ENCODE measurements at regions not wholly inside any gene's neighbourhood (a gene's known extent, or its start where the extent isn't known, plus 50 kb on each side); places are given as distances from the start of the nearest gene placed in this dataset.

DNA sequence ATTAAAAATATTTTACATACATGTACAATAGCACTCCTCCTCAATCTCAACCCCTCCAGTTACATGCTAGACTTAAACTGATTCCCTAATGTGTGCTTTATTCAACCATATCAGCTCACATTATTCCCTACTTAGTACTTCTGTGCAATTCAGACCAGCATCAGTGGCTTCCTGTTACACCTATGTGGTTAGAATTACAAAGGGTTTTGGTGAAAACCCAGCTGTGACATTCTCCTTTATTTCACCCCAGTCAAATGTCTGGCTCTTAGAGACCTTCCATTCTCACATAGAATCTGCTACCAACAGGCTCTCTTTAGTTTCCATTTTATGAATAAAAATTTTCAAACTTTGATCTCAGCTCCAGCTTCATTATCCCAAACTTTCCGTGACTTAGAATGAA lies 85.2 kb upstream of the SLC7A11 start:
- H3K18ac ChIP-seq (ENCODE audit: low read depth, low read length): no peak overlapping the region
- H4K8ac ChIP-seq (ENCODE audit: low read depth in 2 of 2, low read length in 2 of 2): no peak overlapping the region
- H3K27ac ChIP-seq (ENCODE audit: insufficient read depth, low read length): no peak overlapping the region
- no peaks in the 10 kb centered on the region for H3K79me1 ChIP-seq (ENCODE audit: low read depth in 1 of 2, low read length in 2 of 2)
- H2AK9ac ChIP-seq (replicated peaks; ENCODE audit: low read depth, low read length, poor library complexity): no peak overlapping the region
- H3K9me1 ChIP-seq (ENCODE audit: insufficient read depth, low read length): no peaks in the 10 kb centered on the region
- ATAC-seq (ENCODE audit: low read depth): no peak
- no peak overlapping the region for H2BK5ac ChIP-seq (ENCODE audit: low read depth, low read length, poor library complexity, severe bottlenecking)
- H3K9me3 ChIP-seq (ENCODE audit: control insufficient read depth, insufficient read depth, low read length): no peaks in the 10 kb centered on the region
- WGBS, 2 experiments (ENCODE audit: extremely low coverage in 2 of 2, insufficient read length in 1 of 2): no CpG with 5 or more reads among the region's 1 CpG
- no peak overlapping the region for H4K91ac ChIP-seq (ENCODE audit: insufficient read depth, low read depth, low read length)
- no peaks in the 10 kb centered on the region for H4K20me1 ChIP-seq (ENCODE audit: insufficient read depth, low read length)
- no peak overlapping the region for H3K56ac ChIP-seq (ENCODE audit: extremely low read depth, insufficient read depth, low read length)
- H3K4ac ChIP-seq (ENCODE audit: low read depth, low read length): no peak overlapping the region
- dilution Hi-C loops (cut with HindIII; ENCODE audit: low sequenced_read_pairs, unreplicated experiment): no loop called here
- no peak overlapping the region for H2BK15ac ChIP-seq (ENCODE audit: low read depth, low read length)
- H3K27me3 ChIP-seq (ENCODE audit: control insufficient read depth, insufficient read depth, low read length): no peaks in the 10 kb centered on the region
- no peak overlapping the region for H2BK120ac ChIP-seq (ENCODE audit: low read depth, low read length)
- no peak overlapping the region for H2AFZ ChIP-seq (replicated peaks; ENCODE audit: low read length, poor library complexity)
- H3K4me3 ChIP-seq (ENCODE audit: insufficient read depth, low read depth, low read length): no peak overlapping the region
- DNase-seq: no peak
- ChIA-PET CTCF (interaction anchor here (0.6 to 1.4 kb wide), 3 partner anchors 10 to 64 kb away, joined by 3 read pairs; no protein-coding TSS in a partner anchor), POLR2A (ENCODE audit: unreplicated experiment) (no interaction called here)
- no TSS peak for BruUV-seq (replicated peaks)
- no peak overlapping the region for H3K4me2 ChIP-seq (ENCODE audit: low read depth, low read length)
- H2BK20ac ChIP-seq (ENCODE audit: low read depth, low read length): no peak overlapping the region
- H3K9ac ChIP-seq (ENCODE audit: low read depth, low read length): no peak overlapping the region
- no peak overlapping the region for H4K5ac ChIP-seq (ENCODE audit: low read depth, low read length)
- intact Hi-C loops (cut with micrococcal nuclease): no loop called here
- H2AK5ac ChIP-seq (ENCODE audit: low read depth, low read length): no peak overlapping the region
- no peak overlapping the region for H3K23ac ChIP-seq (ENCODE audit: low read depth, low read length)
- H3K14ac ChIP-seq (replicated peaks; ENCODE audit: low read depth, low read length): no peak overlapping the region
- no peaks in the 10 kb centered on the region for H3K4me1 ChIP-seq (ENCODE audit: control insufficient read depth, insufficient read depth, low read length)
- in situ Hi-C loops (cut with MboI; ENCODE audit: low sequenced_read_pairs): no loop called here
- H3K36me3 ChIP-seq (ENCODE audit: control insufficient read depth, insufficient read depth, low read length): no peaks in the 10 kb centered on the region
- no peak for TF ChIP-seq RAD21 (IDR thresholded peaks at IDR 0.05; ENCODE audit: low read length)
